Transverse colon (tissue), 3 donors: ENCODE measurements at regions not wholly inside any gene's neighbourhood (a gene's known extent, or its start where the extent isn't known, plus 50 kb on each side); places are given as distances from the start of the nearest gene placed in this dataset.

Experiments
- POLR2A ChIP-seq: fragments of 450-650 bp; IDR thresholded peaks from one replicate; pipeline ENCODE4 v1.6.1; 2016; ENCODE audit warnings: antibody characterized with exemption, mild to moderate bottlenecking, moderate library complexity
- TF ChIP-seq, protein P1 (sequence below), 5 experiments: fragments of 200-600 bp in 3 of 5; fragments of 450-650 bp in 2 of 5; sonication (generic) in 3 of 5; IDR thresholded peaks; 1 replicate in 2 of 5; 2 replicates in 3 of 5; pipeline ENCODE4 v1.5.1; 2016 to 2017; ENCODE audit warnings: antibody characterized with exemption in 5 of 5, inconsistent platforms in 3 of 5, mild to moderate bottlenecking in 2 of 5, moderate library complexity in 1 of 5

DNA sequence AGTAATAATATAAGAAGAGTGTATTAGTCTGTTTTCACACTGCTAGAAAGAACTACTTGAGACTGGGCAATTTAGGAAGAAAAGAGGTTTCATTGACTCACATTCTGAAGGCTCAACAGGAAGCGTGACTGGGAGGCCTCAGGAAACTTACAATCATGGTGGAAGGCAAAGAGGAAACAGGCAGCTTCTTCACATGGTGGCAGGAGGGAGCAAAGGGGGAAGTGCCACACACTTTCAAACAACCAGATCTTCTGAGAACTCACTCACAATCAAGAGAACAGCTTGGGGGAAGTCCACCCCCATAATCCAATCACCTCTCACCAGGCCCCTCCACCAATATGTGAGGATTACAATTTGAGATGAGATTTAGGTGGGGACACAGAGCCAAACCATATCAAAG lies 212.5 kb upstream of the HDAC9 start:
- TF ChIP-seq, protein P1, sequence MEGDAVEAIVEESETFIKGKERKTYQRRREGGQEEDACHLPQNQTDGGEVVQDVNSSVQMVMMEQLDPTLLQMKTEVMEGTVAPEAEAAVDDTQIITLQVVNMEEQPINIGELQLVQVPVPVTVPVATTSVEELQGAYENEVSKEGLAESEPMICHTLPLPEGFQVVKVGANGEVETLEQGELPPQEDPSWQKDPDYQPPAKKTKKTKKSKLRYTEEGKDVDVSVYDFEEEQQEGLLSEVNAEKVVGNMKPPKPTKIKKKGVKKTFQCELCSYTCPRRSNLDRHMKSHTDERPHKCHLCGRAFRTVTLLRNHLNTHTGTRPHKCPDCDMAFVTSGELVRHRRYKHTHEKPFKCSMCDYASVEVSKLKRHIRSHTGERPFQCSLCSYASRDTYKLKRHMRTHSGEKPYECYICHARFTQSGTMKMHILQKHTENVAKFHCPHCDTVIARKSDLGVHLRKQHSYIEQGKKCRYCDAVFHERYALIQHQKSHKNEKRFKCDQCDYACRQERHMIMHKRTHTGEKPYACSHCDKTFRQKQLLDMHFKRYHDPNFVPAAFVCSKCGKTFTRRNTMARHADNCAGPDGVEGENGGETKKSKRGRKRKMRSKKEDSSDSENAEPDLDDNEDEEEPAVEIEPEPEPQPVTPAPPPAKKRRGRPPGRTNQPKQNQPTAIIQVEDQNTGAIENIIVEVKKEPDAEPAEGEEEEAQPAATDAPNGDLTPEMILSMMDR (IDR thresholded peaks at IDR 0.05): no peak
- TF ChIP-seq POLR2A: no peak
